Panc1 (cell line): ENCODE measurements at regions not wholly inside any gene's neighbourhood (a gene's known extent, or its start where the extent isn't known, plus 50 kb on each side); places are given as distances from the start of the nearest gene placed in this dataset.

Source experiments
- CTCF ChIP-seq: fragments of 450-650 bp; IDR thresholded peaks from 2 replicates; pipeline ENCODE4 v1.5.1; 2017; ENCODE audit warnings: mild to moderate bottlenecking
- POLR2AphosphoS5 ChIP-seq: IDR thresholded peaks from 2 replicates; pipeline ENCODE4 v1.6.1; 2012; ENCODE audit warnings: mild to moderate bottlenecking, low read depth, low read length, moderate library complexity
- REST ChIP-seq, 2 experiments: IDR thresholded peaks; 2 replicates each; pipeline ENCODE4 v1.6.1; 2011 to 2012; ENCODE audit warnings: low read depth in 2 of 2, control low read depth in 1 of 2, low read length in 1 of 2, mild to moderate bottlenecking in 1 of 2, moderate library complexity in 1 of 2; ENCODE audit not compliant: insufficient read depth in 1 of 2
- TCF7L2 ChIP-seq: IDR thresholded peaks from 2 replicates; pipeline ENCODE4 v1.6.1; 2011; ENCODE audit warnings: mild to moderate bottlenecking, low read depth, low read length, inconsistent platforms

- TF ChIP-seq CTCF (no peak), REST (IDR thresholded peaks at IDR 0.05; ENCODE audit: insufficient read depth in 1 of 2, low read depth in 2 of 2, low read length in 1 of 2) (no peak), POLR2AphosphoS5 (no peak), TCF7L2 (no peak)
Observed at GRCh38 chr12:14279845-14280244, 85.6 kb upstream of the ATF7IP start.
